Esophagus muscularis mucosa (tissue), 4 donors: ENCODE measurements at regions not wholly inside any gene's neighbourhood (a gene's known extent, or its start where the extent isn't known, plus 50 kb on each side); places are given as distances from the start of the nearest gene placed in this dataset.
"Not testable (repeated sequence)": the region's sequence is repeated elsewhere in the genome, so short reads cannot be mapped to it uniquely, and the experiment has no call there.

Source experiments
- DNase-seq: peaks from one replicate; pipeline ENCODE4 v3.0.0-alpha.2; 2017; ENCODE audit errors: extremely low spot score
- H3K27ac ChIP-seq, 4 donors: fragments of 200-600 bp; sonication (generic); replicated peaks in 1 of 4; 1 replicate in 3 of 4; 2 replicates in 1 of 4; pipeline ENCODE4 v1.5.1; 2016 to 2019; ENCODE audit warnings: mild to moderate bottlenecking in 1 of 4
- H3K27me3 ChIP-seq, 4 donors: fragments of 200-600 bp; sonication (generic); one replicate each; pipeline versions ENCODE4 v1.5.1 to v1.6.0; 2016 to 2019
- H3K36me3 ChIP-seq, 4 donors: fragments of 200-600 bp; sonication (generic); one replicate each; pipeline ENCODE4 v1.5.1; 2016 to 2019
- H3K4me1 ChIP-seq, 4 donors: fragments of 200-600 bp; sonication (generic); one replicate each; pipeline ENCODE4 v1.5.1; 2016 to 2019
- H3K4me3 ChIP-seq, 4 donors: fragments of 200-600 bp; sonication (generic); 1 replicate in 2 of 4; 2 replicates in 2 of 4; pipeline ENCODE4 v1.5.1; 2016 to 2019; ENCODE audit warnings: mild to moderate bottlenecking in 4 of 4, moderate library complexity in 1 of 4
- H3K9me3 ChIP-seq, 4 donors: fragments of 200-600 bp; sonication (generic); 1 replicate in 3 of 4; 2 replicates in 1 of 4; pipeline ENCODE4 v1.5.1; 2016 to 2019
- CTCF ChIP-seq, 3 experiments: fragments of 200-600 bp in 2 of 3; fragments of 450-650 bp in 1 of 3; sonication (generic) in 2 of 3; IDR thresholded peaks; one replicate each; pipeline ENCODE4 v1.5.1; 2017 to 2019; ENCODE audit warnings: antibody characterized with exemption in 3 of 3, mild to moderate bottlenecking in 2 of 3, moderate library complexity in 1 of 3
- EP300 ChIP-seq: sonication (generic); formaldehyde crosslinking; IDR thresholded peaks from one replicate; pipeline ENCODE4 v1.6.1; 2017; ENCODE audit warnings: antibody characterized with exemption
- POLR2A ChIP-seq: fragments of 450-650 bp; IDR thresholded peaks from one replicate; pipeline ENCODE4 v1.6.1; 2017; ENCODE audit warnings: antibody characterized with exemption, moderate library complexity, mild to moderate bottlenecking, low read depth
- POLR2AphosphoS5 ChIP-seq, 2 donors: sonication (generic); formaldehyde crosslinking; IDR thresholded peaks; one replicate each; pipeline ENCODE4 v1.6.1; 2017; ENCODE audit warnings: antibody characterized with exemption in 2 of 2
- WGBS: methylation state at CpG from one replicate; pipeline ENCODE4 v1.1.5; 2018; 5-methylcytosine and 5-hydroxymethylcytosine counted together
- intact Hi-C: fragments of 100-400 bp; cut with DNase I; formaldehyde crosslinking; loops from one replicate; pipeline ENCODE4 v1.15.1; 2023

GRCh38 chr16:29231244-29231643 is 175.3 kb downstream of the NPIPB11 start:
- intact Hi-C loops, result no loop called here
- Histone ChIP-seq H3K36me3 (no peaks in the 10 kb centered on the region), H3K9me3 (no peaks in the 10 kb centered on the region), H3K27me3 (no peaks in the 10 kb centered on the region), H3K4me3 (peak overlapping the region in 1 of 4 donors; percentile 12), H3K27ac (no peak overlapping the region), H3K4me1 (peaks cover 0 to 28% (median 20%) of the 10 kb centered on the region in 4 donors)
- 74% methylated on average over 15 of the region's 18 CpGs for WGBS
- DNase-seq, result peak; percentile 78
- no peak for TF ChIP-seq POLR2AphosphoS5 (IDR thresholded peaks at IDR 0.05)
- TF ChIP-seq CTCF (IDR thresholded peaks at IDR 0.05), result no peak
- no peak for TF ChIP-seq POLR2A
- no peak for TF ChIP-seq EP300

GRCh38 chr16:29230671-29231096 is 175.8 kb downstream of the NPIPB11 start:
- Histone ChIP-seq H3K4me1 (peaks cover 0 to 28% (median 20%) of the 10 kb centered on the region in 4 donors), H3K4me3 (no peak overlapping the region), H3K27ac (no peak overlapping the region), H3K9me3 (no peaks in the 10 kb centered on the region), H3K36me3 (no peaks in the 10 kb centered on the region), H3K27me3 (no peaks in the 10 kb centered on the region)
- intact Hi-C loops, result no loop called here
- DNase-seq, result peak; percentile 78
- TF ChIP-seq POLR2AphosphoS5 (IDR thresholded peaks at IDR 0.05) (no peak), POLR2A (no peak), EP300 (no peak), CTCF (IDR thresholded peaks at IDR 0.05) (no peak)
- 91% methylated on average over 18 of the region's 22 CpGs for WGBS

GRCh38 chr16:29230006-29230668 is 176.4 kb downstream of the NPIPB11 start:
- H3K9me3 ChIP-seq, H3K4me3 ChIP-seq, H3K27ac ChIP-seq, H3K36me3 ChIP-seq, H3K27me3 ChIP-seq, intact Hi-C loops: not testable (repeated sequence)
- WGBS, result 95% methylated on average over 19 of the region's 21 CpGs
- peaks cover 0 to 28% (median 20%) of the 10 kb centered on the region in 4 donors for H3K4me1 ChIP-seq
- peak; percentile 62 for DNase-seq

GRCh38 chr16:29229616-29230005 is 176.9 kb downstream of the NPIPB11 start:
- not testable (repeated sequence) for H3K36me3 ChIP-seq, H3K9me3 ChIP-seq, H3K4me3 ChIP-seq, H3K27me3 ChIP-seq, DNase-seq, H3K27ac ChIP-seq
- WGBS, result 86% methylated on average over 3 of the region's 8 CpGs
- intact Hi-C loops, result loop anchor here (10.0 kb wide), 1 partner anchor 115 kb away; no protein-coding TSS in a partner anchor
- peaks cover 0 to 28% (median 20%) of the 10 kb centered on the region in 4 donors for H3K4me1 ChIP-seq

- H3K4me1 ChIP-seq, result peaks cover 0 to 28% (median 20%) of the 10 kb centered on the region in 4 donors
- 95% methylated on average over 9 of the region's 29 CpGs for WGBS
- H3K4me3 ChIP-seq, H3K9me3 ChIP-seq, H3K27ac ChIP-seq, H3K36me3 ChIP-seq, H3K27me3 ChIP-seq: not testable (repeated sequence)
- intact Hi-C loops, result loop anchor here (10.0 kb wide), 1 partner anchor 114 kb away; no protein-coding TSS in a partner anchor
- peak; percentile 68 for DNase-seq
Measured at GRCh38 chr16:29228664-29229611, 177.6 kb downstream of the NPIPB11 start.
